Loucy (cell line): ENCODE measurements at regions not wholly inside any gene's neighbourhood (a gene's known extent, or its start where the extent isn't known, plus 50 kb on each side); places are given as distances from the start of the nearest gene placed in this dataset.

ENCODE experiments used
- CTCF ChIP-seq: fragments of 200-600 bp; sonication (generic); conservative IDR thresholded peaks from 2 replicates; pipeline ENCODE4 v1.5.1; 2014; ENCODE audit warnings: mild to moderate bottlenecking, antibody characterized with exemption, low read length
- EZH2phosphoT487 ChIP-seq: fragments of 200-600 bp; IDR thresholded peaks from 2 replicates; pipeline ENCODE4 v1.6.1; 2018; ENCODE audit warnings: antibody characterized with exemption, mild to moderate bottlenecking, moderate library complexity, borderline replicate concordance

DNA sequence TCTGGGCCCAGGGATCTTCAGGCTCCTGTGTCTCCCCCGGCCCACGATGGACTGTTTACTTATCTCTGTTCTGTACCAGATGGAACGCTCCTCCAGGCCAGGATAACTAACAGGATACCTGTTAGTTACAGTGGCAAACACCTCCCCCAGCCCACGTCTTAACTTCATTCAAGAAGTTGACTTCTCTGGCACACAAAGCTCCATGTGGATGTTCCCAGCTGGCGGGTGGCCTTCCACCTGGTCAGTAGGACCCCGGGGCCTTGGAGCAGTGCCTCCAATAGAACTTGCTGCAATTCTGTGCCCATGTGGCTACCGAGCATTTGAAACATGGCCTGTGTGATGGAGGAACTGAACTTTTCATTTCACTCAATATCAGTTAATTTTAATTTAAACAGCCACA is 165.1 kb upstream of the GLI2 start:
- TF ChIP-seq CTCF (no peak), EZH2phosphoT487 (no peak)
